HCT116 (cell line): ENCODE measurements at regions not wholly inside any gene's neighbourhood (a gene's known extent, or its start where the extent isn't known, plus 50 kb on each side); places are given as distances from the start of the nearest gene placed in this dataset.
"Not testable (repeated sequence)": the region's sequence is repeated elsewhere in the genome, so short reads cannot be mapped to it uniquely, and the experiment has no call there.

Experiments
- ATAC-seq: fragments of 200-7000 bp; cut with Tn5 transposase; 2 replicates; pipeline ENCODE4 v1.9.1; 2020; ENCODE audit warnings: mild to moderate bottlenecking, moderate library complexity
- BruUV-seq: library from RNA; stranded (reverse); fragments of 400-500 nt; replicated peaks from 2 replicates; lab custom pipeline; 2021; lab: Mats Ljungman, UMichigan
- CTCF ChIA-PET: fragments of 300-600 bp; sonication (Branson Sonifier 250); formaldehyde crosslinking; loops from one replicate; lab custom pipeline; 2021; ENCODE audit warnings: antibody characterized with exemption; lab: Charles Lee
- POLR2A ChIA-PET: fragments of 300-600, 350-600 bp; sonication (Branson Sonifier 250); formaldehyde crosslinking; loops from one replicate; lab custom pipeline; 2021; ENCODE audit warnings: antibody characterized with exemption; lab: Charles Lee
- RAD21 ChIA-PET, 2 experiments: fragments of 300-600 bp; sonication (Branson Sonifier 250); formaldehyde crosslinking; loops; one replicate each; lab custom pipeline; 2023; ENCODE audit warnings: low total read pairs in 2 of 2; ENCODE audit not compliant: uncharacterized antibody in 2 of 2, unreplicated experiment in 2 of 2, low non-redundant PET in 1 of 2; lab: Charles Lee
- DNase-seq: peaks from one replicate; pipeline ENCODE4 v3.0.0-alpha.2; 2010; ENCODE audit warnings: low read depth, low spot score
- H2AFZ ChIP-seq: fragments of 200-600 bp; shearing (Covaris generic), sonication (generic); 2 replicates; pipeline ENCODE4 v1.6.1; 2017; ENCODE audit warnings: low read depth, mixed run types, mixed read lengths, antibody characterized with exemption, low read length; ENCODE audit not compliant: poor library complexity, severe bottlenecking
- H3K27ac ChIP-seq: 2 replicates; pipeline ENCODE4 v1.5.1; 2012; ENCODE audit warnings: low read depth, low read length
- H3K27me3 ChIP-seq: fragments of 200-600 bp; sonication (generic); 2 replicates; pipeline ENCODE4 v1.6.1; 2016; ENCODE audit warnings: mixed run types, low read length, mixed read lengths; ENCODE audit not compliant: insufficient read depth
- H3K36me3 ChIP-seq, 2 experiments: fragments of 200-500 bp in 1 of 2; fragments of 200-600 bp in 1 of 2; sonication (Bioruptor generic) in 1 of 2; sonication (generic) in 1 of 2; 2 replicates each; pipeline versions ENCODE4 v1.5.1 to v1.6.1; 2014 to 2016; ENCODE audit warnings: low read length in 2 of 2, inconsistent platforms in 1 of 2, mixed read lengths in 1 of 2, mixed run types in 1 of 2; ENCODE audit not compliant: insufficient read depth in 2 of 2, control insufficient read depth in 1 of 2
- H3K4me1 ChIP-seq, 2 experiments: fragments of 200-600 bp in 1 of 2; sonication (generic) in 1 of 2; 2 replicates each; pipeline versions ENCODE4 v1.5.1 to v1.6.1; 2012 to 2017; ENCODE audit warnings: low read length in 2 of 2, inconsistent platforms in 1 of 2, mild to moderate bottlenecking in 1 of 2, mixed read lengths in 1 of 2, mixed run types in 1 of 2, moderate library complexity in 1 of 2; ENCODE audit not compliant: insufficient read depth in 2 of 2, control insufficient read depth in 1 of 2
- H3K4me2 ChIP-seq: fragments of 200-600 bp; sonication (generic); 2 replicates; pipeline ENCODE4 v1.6.1; 2017; ENCODE audit warnings: mixed run types, low read length, mixed read lengths
- H3K4me3 ChIP-seq, 2 experiments: fragments of 200-600 bp in 1 of 2; sonication (generic) in 1 of 2; replicated peaks in 1 of 2; 2 replicates each; pipeline ENCODE4 v1.5.1; 2011 to 2016; ENCODE audit warnings: low read length in 2 of 2, control low read depth in 1 of 2, low read depth in 1 of 2, mild to moderate bottlenecking in 1 of 2, mixed read lengths in 1 of 2, mixed run types in 1 of 2
- H3K79me2 ChIP-seq: fragments of 200-600 bp; sonication (generic); 2 replicates; pipeline ENCODE4 v1.6.1; 2017; ENCODE audit warnings: mild to moderate bottlenecking, mixed run types, low read length, moderate library complexity, mixed read lengths; ENCODE audit not compliant: insufficient read depth
- H3K9ac ChIP-seq: fragments of 200-600 bp; sonication (generic); 2 replicates; pipeline ENCODE4 v1.6.1; 2016; ENCODE audit warnings: low read length, mixed read lengths
- H3K9me2 ChIP-seq: fragments of 200-600 bp; sonication (generic), shearing (Covaris generic); 2 replicates; pipeline ENCODE4 v1.6.1; 2017; ENCODE audit warnings: mixed run types, mild to moderate bottlenecking, moderate library complexity; ENCODE audit not compliant: insufficient read depth
- H3K9me3 ChIP-seq, 2 experiments: fragments of 200-500 bp in 1 of 2; fragments of 200-600 bp in 1 of 2; sonication (Bioruptor generic) in 1 of 2; sonication (generic) in 1 of 2; 2 replicates each; pipeline ENCODE4 v1.6.1; 2014 to 2017; ENCODE audit warnings: low read length in 2 of 2, mixed read lengths in 2 of 2, inconsistent platforms in 1 of 2, low read depth in 1 of 2, mild to moderate bottlenecking in 1 of 2, mixed run types in 1 of 2, moderate library complexity in 1 of 2; ENCODE audit not compliant: control insufficient read depth in 1 of 2, insufficient read depth in 1 of 2
- H4K20me1 ChIP-seq: fragments of 200-600 bp; sonication (generic), shearing (Covaris generic); 2 replicates; pipeline ENCODE4 v1.6.1; 2017; ENCODE audit warnings: mixed run types, mild to moderate bottlenecking, moderate library complexity; ENCODE audit not compliant: insufficient read depth
- intact Hi-C: fragments of 100-400 bp; cut with micrococcal nuclease; formaldehyde crosslinking; loops from 2 replicates; pipeline ENCODE4 v1.10.0; 2022

- H4K20me1 ChIP-seq, H3K4me3 ChIP-seq, H3K27ac ChIP-seq, CTCF ChIA-PET, ATAC-seq, H3K9me2 ChIP-seq, H3K4me2 ChIP-seq, intact Hi-C loops, POLR2A ChIA-PET, H3K9me3 ChIP-seq, H3K4me1 ChIP-seq, H3K9ac ChIP-seq, BruUV-seq, DNase-seq, H3K27me3 ChIP-seq, H2AFZ ChIP-seq, H3K79me2 ChIP-seq, H3K36me3 ChIP-seq, RAD21 ChIA-PET: not testable (repeated sequence)
Measured at GRCh38 chr7:150090776-150091175, 217.0 kb downstream of the ATP6V0E2 start.

GRCh38 chr7:150093897-150094296 is 220.1 kb downstream of the ATP6V0E2 start:
- intact Hi-C loops, H3K27me3 ChIP-seq, H3K9ac ChIP-seq, ATAC-seq, H3K9me3 ChIP-seq, DNase-seq, H3K4me1 ChIP-seq, H3K27ac ChIP-seq, RAD21 ChIA-PET, BruUV-seq, H3K79me2 ChIP-seq, H3K9me2 ChIP-seq, H4K20me1 ChIP-seq, H3K4me3 ChIP-seq, POLR2A ChIA-PET, H3K4me2 ChIP-seq, CTCF ChIA-PET, H2AFZ ChIP-seq, H3K36me3 ChIP-seq: not testable (repeated sequence)

GRCh38 chr7:150096213-150096994 is 222.6 kb downstream of the ATP6V0E2 start:
- H2AFZ ChIP-seq, H3K9ac ChIP-seq, DNase-seq, H3K9me2 ChIP-seq, CTCF ChIA-PET, RAD21 ChIA-PET, H3K79me2 ChIP-seq, POLR2A ChIA-PET, H3K27ac ChIP-seq, intact Hi-C loops, H3K4me1 ChIP-seq, ATAC-seq, BruUV-seq, H3K4me2 ChIP-seq, H4K20me1 ChIP-seq, H3K4me3 ChIP-seq, H3K27me3 ChIP-seq, H3K36me3 ChIP-seq, H3K9me3 ChIP-seq: not testable (repeated sequence)

GRCh38 chr7:150098592-150098991 is 224.6 kb upstream of the LRRC61 start:
- H3K27ac ChIP-seq, DNase-seq, H3K36me3 ChIP-seq, H3K9ac ChIP-seq, H3K4me2 ChIP-seq, H3K27me3 ChIP-seq, H4K20me1 ChIP-seq, CTCF ChIA-PET, H3K9me3 ChIP-seq, H3K4me3 ChIP-seq, H3K4me1 ChIP-seq, intact Hi-C loops, POLR2A ChIA-PET, H3K9me2 ChIP-seq, BruUV-seq, H3K79me2 ChIP-seq, RAD21 ChIA-PET, H2AFZ ChIP-seq, ATAC-seq: not testable (repeated sequence)
